Ectodermal cell (in vitro differentiated cells): ENCODE measurements at regions not wholly inside any gene's neighbourhood (a gene's known extent, or its start where the extent isn't known, plus 50 kb on each side); places are given as distances from the start of the nearest gene placed in this dataset.

ENCODE experiments used
- H3K27ac ChIP-seq: 2 replicates; pipeline ENCODE4 v1.7.0; 2013; ENCODE audit warnings: mild to moderate bottlenecking, low read depth, low read length; ENCODE audit not compliant: insufficient read depth, poor library complexity, severe bottlenecking
- H3K27me3 ChIP-seq: 2 replicates; pipeline ENCODE4 v1.7.0; 2013; ENCODE audit warnings: mild to moderate bottlenecking, low read length; ENCODE audit not compliant: insufficient read depth, control insufficient read depth, poor library complexity, severe bottlenecking
- H3K36me3 ChIP-seq: one replicate; pipeline ENCODE4 v1.7.0; 2013; ENCODE audit warnings: low read length; ENCODE audit not compliant: control insufficient read depth, insufficient read depth
- H3K4me1 ChIP-seq: one replicate; pipeline ENCODE4 v1.7.0; 2013; ENCODE audit warnings: low read length; ENCODE audit not compliant: control insufficient read depth, insufficient read depth
- H3K4me3 ChIP-seq: 2 replicates; pipeline ENCODE4 v1.7.0; 2013; ENCODE audit warnings: low read depth, low read length, control low read depth; ENCODE audit not compliant: insufficient read depth
- H3K9me3 ChIP-seq: 2 replicates; pipeline ENCODE4 v1.7.0; 2013; ENCODE audit warnings: mild to moderate bottlenecking, low read length, moderate library complexity; ENCODE audit not compliant: control insufficient read depth
- WGBS, 2 experiments: methylation state at CpG; one replicate each; pipeline ENCODE4 v1.1.7; 2013; ENCODE audit warnings: missing lambda C conversion rate in 2 of 2; 5-methylcytosine and 5-hydroxymethylcytosine counted together

- no peaks in the 10 kb centered on the region for H3K27me3 ChIP-seq
- H3K27ac ChIP-seq = no peak overlapping the region
- H3K4me1 ChIP-seq = no peaks in the 10 kb centered on the region
- WGBS, 2 experiments = 63 to 70% methylated on average over 5 to 6 of the region's 6 CpGs
- H3K9me3 ChIP-seq = peaks cover 4% of the 10 kb centered on the region
- no peak overlapping the region for H3K4me3 ChIP-seq
- H3K36me3 ChIP-seq = no peaks in the 10 kb centered on the region
Measured at GRCh38 chr15:23839893-23840474, 152.9 kb upstream of the NDN start.

- Histone ChIP-seq H3K36me3 (no peaks in the 10 kb centered on the region), H3K4me1 (no peaks in the 10 kb centered on the region)
Measured at GRCh38 chr15:23846218-23846617, 159.1 kb upstream of the NDN start.

GRCh38 chr15:23850666-23851065, 163.6 kb upstream of the NDN start:
- no peaks in the 10 kb centered on the region for H3K4me1 ChIP-seq
- no peak overlapping the region for H3K27ac ChIP-seq
- no peaks in the 10 kb centered on the region for H3K9me3 ChIP-seq
- WGBS, 2 experiments = 82 to 90% methylated on average over 6 of the region's 6 CpGs
- H3K27me3 ChIP-seq = no peaks in the 10 kb centered on the region
- H3K4me3 ChIP-seq = no peak overlapping the region
- H3K36me3 ChIP-seq = no peaks in the 10 kb centered on the region

More at GRCh38 chr15:23846218-23846617, 159.1 kb upstream of the NDN start:
- Histone ChIP-seq H3K27me3 (no peaks in the 10 kb centered on the region), H3K27ac (no peak overlapping the region), H3K4me3 (no peak overlapping the region), H3K9me3 (peaks cover 4% of the 10 kb centered on the region)
- 44 to 59% methylated on average over 3 of the region's 3 CpGs for WGBS, 2 experiments

- H3K9me3 ChIP-seq = no peaks in the 10 kb centered on the region
- H3K27me3 ChIP-seq = no peaks in the 10 kb centered on the region
- no peak overlapping the region for H3K4me3 ChIP-seq
- 62 to 63% methylated on average over 2 of the region's 2 CpGs for WGBS, 2 experiments
- H3K27ac ChIP-seq = no peak overlapping the region
- no peaks in the 10 kb centered on the region for H3K36me3 ChIP-seq
- no peaks in the 10 kb centered on the region for H3K4me1 ChIP-seq
Measured at GRCh38 chr15:23851921-23852320, 164.8 kb upstream of the NDN start.

GRCh38 chr15:23853286-23853685, 166.2 kb upstream of the NDN start:
- WGBS, 2 experiments = 92 to 100% methylated on average over 1 of the region's 1 CpG

GRCh38 chr15:23854203-23854911, 167.3 kb upstream of the NDN start:
- Histone ChIP-seq H3K27me3 (no peaks in the 10 kb centered on the region), H3K4me1 (peaks cover 2% of the 10 kb centered on the region), H3K36me3 (no peaks in the 10 kb centered on the region), H3K4me3 (no peak overlapping the region), H3K9me3 (no peaks in the 10 kb centered on the region), H3K27ac (no peak overlapping the region)
- WGBS, 2 experiments = 48 to 57% methylated on average over 5 of the region's 5 CpGs

More at GRCh38 chr15:23853286-23853685, 166.2 kb upstream of the NDN start:
- no peaks in the 10 kb centered on the region for H3K27me3 ChIP-seq
- H3K36me3 ChIP-seq = no peaks in the 10 kb centered on the region
- H3K9me3 ChIP-seq = no peaks in the 10 kb centered on the region
- no peak overlapping the region for H3K4me3 ChIP-seq
- no peaks in the 10 kb centered on the region for H3K4me1 ChIP-seq
- H3K27ac ChIP-seq = no peak overlapping the region

GRCh38 chr15:23854912-23855659, 168.0 kb upstream of the NDN start:
- no peaks in the 10 kb centered on the region for H3K9me3 ChIP-seq
- H3K36me3 ChIP-seq = no peaks in the 10 kb centered on the region
- no peaks in the 10 kb centered on the region for H3K27me3 ChIP-seq
- H3K4me3 ChIP-seq = no peak overlapping the region
- no peak overlapping the region for H3K27ac ChIP-seq
- H3K4me1 ChIP-seq = peaks cover 2% of the 10 kb centered on the region
- WGBS, 2 experiments = 57 to 67% methylated on average over 7 of the region's 7 CpGs

- no peaks in the 10 kb centered on the region for H3K9me3 ChIP-seq
- H3K4me3 ChIP-seq = no peak overlapping the region
- no peaks in the 10 kb centered on the region for H3K36me3 ChIP-seq
- H3K27me3 ChIP-seq = no peaks in the 10 kb centered on the region
- H3K27ac ChIP-seq = no peak overlapping the region
- H3K4me1 ChIP-seq = peaks cover 2% of the 10 kb centered on the region
- WGBS, 2 experiments = 89 to 94% methylated on average over 4 of the region's 4 CpGs
Measured at GRCh38 chr15:23855947-23856346, 168.8 kb upstream of the NDN start.

- WGBS, 2 experiments = 46 to 47% methylated on average over 12 of the region's 12 CpGs
- no peak overlapping the region for H3K4me3 ChIP-seq
- H3K4me1 ChIP-seq = peaks cover 2% of the 10 kb centered on the region
Measured at GRCh38 chr15:23857028-23857641, 170.0 kb upstream of the NDN start.

GRCh38 chr15:23859008-23859407, 171.9 kb upstream of the NDN start:
- Histone ChIP-seq H3K9me3 (no peaks in the 10 kb centered on the region), H3K36me3 (no peaks in the 10 kb centered on the region), H3K4me3 (no peak overlapping the region), H3K27ac (no peak overlapping the region), H3K4me1 (peaks cover 2% of the 10 kb centered on the region), H3K27me3 (no peaks in the 10 kb centered on the region)
- WGBS, 2 experiments = 73 to 81% methylated on average over 5 of the region's 5 CpGs

More at GRCh38 chr15:23857028-23857641, 170.0 kb upstream of the NDN start:
- no peaks in the 10 kb centered on the region for H3K9me3 ChIP-seq
- no peak overlapping the region for H3K27ac ChIP-seq
- H3K27me3 ChIP-seq = no peaks in the 10 kb centered on the region
- H3K36me3 ChIP-seq = no peaks in the 10 kb centered on the region
